HUES64 (cell line): ENCODE measurements at regions not wholly inside any gene's neighbourhood (a gene's known extent, or its start where the extent isn't known, plus 50 kb on each side); places are given as distances from the start of the nearest gene placed in this dataset.

Experiments
- H3K27ac ChIP-seq: 2 replicates; pipeline ENCODE4 v1.7.0; 2013; ENCODE audit warnings: low read depth, low read length, inconsistent platforms
- H3K27me3 ChIP-seq: 2 replicates; pipeline ENCODE4 v1.6.1; 2013; ENCODE audit warnings: mild to moderate bottlenecking, low read length; ENCODE audit not compliant: insufficient read depth
- H3K36me3 ChIP-seq: 2 replicates; pipeline ENCODE4 v1.6.1; 2013; ENCODE audit warnings: mild to moderate bottlenecking, low read length; ENCODE audit not compliant: insufficient read depth
- H3K4me1 ChIP-seq: 2 replicates; pipeline ENCODE4 v1.6.1; 2013; ENCODE audit warnings: mild to moderate bottlenecking, low read length, moderate library complexity; ENCODE audit not compliant: insufficient read depth
- H3K4me3 ChIP-seq: 2 replicates; pipeline ENCODE4 v1.5.1; 2013; ENCODE audit warnings: mild to moderate bottlenecking, low read length, moderate library complexity
- H3K9ac ChIP-seq: 2 replicates; pipeline ENCODE4 v1.6.1; 2013; ENCODE audit warnings: mild to moderate bottlenecking, low read depth, low read length
- H3K9me3 ChIP-seq: 2 replicates; pipeline ENCODE4 v1.6.1; 2013; ENCODE audit warnings: low read depth, low read length; ENCODE audit not compliant: insufficient read depth
- WGBS: fragments of 150-250, 120-280 bp; methylation state at CpG from one replicate; pipeline ENCODE4 v1.1.7; 2013; ENCODE audit warnings: missing lambda C conversion rate; 5-methylcytosine and 5-hydroxymethylcytosine counted together

DNA sequence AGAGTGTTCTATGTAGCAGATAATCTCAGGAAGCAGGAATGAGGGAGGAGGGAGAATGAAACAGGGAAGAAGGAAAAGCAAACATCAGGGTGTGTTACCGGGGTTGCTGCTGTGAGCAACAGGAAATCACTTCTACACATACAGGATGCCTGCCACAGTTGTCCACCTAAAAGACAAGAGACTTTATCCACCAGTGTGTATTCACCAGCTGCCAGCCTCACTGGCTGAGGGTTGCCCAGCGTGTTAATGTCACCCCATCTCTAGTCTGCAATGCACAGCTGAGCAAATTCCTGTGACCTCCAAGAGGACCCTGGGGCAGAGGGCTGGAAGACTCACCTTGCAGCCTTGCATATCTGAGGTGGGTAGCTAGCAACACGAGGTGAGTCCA, 183.7 kb downstream of the GPAM start:
- Histone ChIP-seq H3K27me3 (no peaks in the 10 kb centered on the region), H3K36me3 (no peaks in the 10 kb centered on the region), H3K27ac (no peak overlapping the region), H3K9me3 (no peaks in the 10 kb centered on the region), H3K4me3 (no peak overlapping the region), H3K4me1 (peaks cover 20% of the 10 kb centered on the region), H3K9ac (no peak overlapping the region)
- WGBS = 50% methylated on average over 3 of the region's 3 CpGs

DNA sequence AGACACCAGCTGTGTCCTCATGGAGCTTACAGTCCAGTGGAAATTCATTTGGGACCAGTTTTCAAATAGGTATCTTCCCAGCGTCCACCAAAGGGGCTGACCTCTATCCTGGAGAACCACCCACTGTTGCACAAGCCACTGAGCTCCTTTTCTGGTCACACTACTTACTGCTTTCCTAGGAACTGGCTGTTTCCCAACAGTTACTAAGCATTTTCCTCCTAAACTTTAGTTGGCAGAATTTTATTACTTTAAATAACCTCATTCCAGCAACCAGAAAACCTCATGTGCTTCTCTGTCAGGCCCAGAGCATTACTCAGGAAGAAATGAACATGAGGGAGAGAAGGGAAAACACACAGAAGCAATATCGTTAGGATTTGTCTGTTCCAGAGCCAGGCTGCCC, 183.1 kb downstream of the GPAM start:
- no peaks in the 10 kb centered on the region for H3K27me3 ChIP-seq
- WGBS = 89% methylated on average over 2 of the region's 2 CpGs
- no peak overlapping the region for H3K27ac ChIP-seq
- H3K9me3 ChIP-seq = no peaks in the 10 kb centered on the region
- H3K4me1 ChIP-seq = peaks cover 20% of the 10 kb centered on the region
- H3K9ac ChIP-seq = no peak overlapping the region
- no peak overlapping the region for H3K4me3 ChIP-seq
- no peaks in the 10 kb centered on the region for H3K36me3 ChIP-seq

DNA sequence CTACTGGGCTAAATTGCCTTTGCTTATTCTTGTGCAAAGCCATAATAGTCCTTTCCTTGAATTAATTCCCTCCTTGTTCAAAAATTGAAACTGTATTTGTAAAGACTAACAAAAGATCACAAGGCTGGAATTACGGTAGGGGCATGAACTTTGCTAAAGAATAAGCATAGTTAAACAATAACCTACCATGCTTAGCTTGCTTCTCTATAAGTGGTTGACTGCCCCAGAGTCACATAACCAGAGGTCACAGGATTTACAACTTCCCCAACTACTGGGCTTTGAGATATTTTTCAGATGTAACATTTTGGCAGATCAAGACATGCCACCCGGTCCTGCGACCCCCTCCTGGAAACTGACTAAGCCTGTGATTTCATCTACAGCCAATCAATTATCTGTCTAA, 181.4 kb downstream of the GPAM start:
- Histone ChIP-seq H3K36me3 (no peaks in the 10 kb centered on the region), H3K9me3 (no peaks in the 10 kb centered on the region), H3K4me1 (peaks cover 20% of the 10 kb centered on the region), H3K9ac (no peak overlapping the region), H3K27ac (no peak overlapping the region), H3K4me3 (no peak overlapping the region), H3K27me3 (no peaks in the 10 kb centered on the region)
- WGBS = 92% methylated on average over 3 of the region's 3 CpGs

DNA sequence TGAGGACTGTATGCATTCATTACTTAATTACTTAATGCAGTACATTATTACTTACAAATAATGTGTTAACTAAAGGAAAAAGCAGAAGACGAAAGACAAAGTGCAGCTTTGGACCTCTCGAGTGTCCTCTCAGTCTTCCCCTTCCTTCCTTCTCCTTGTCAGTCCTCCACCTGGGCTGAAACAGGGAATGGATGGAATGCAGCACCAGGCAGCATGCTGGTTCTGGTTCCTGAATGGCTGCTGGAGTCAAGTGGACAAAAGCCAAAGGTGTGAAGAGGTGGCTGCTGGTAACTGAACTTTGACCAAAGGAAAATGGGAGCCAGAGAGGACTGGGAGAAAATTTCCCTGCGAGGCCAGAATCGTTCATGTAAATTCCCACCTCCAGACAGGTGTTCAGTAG, 179.5 kb downstream of the GPAM start:
- no peak overlapping the region for H3K9ac ChIP-seq
- H3K4me1 ChIP-seq = peaks cover 12% of the 10 kb centered on the region
- no peak overlapping the region for H3K27ac ChIP-seq
- no peaks in the 10 kb centered on the region for H3K9me3 ChIP-seq
- H3K4me3 ChIP-seq = no peak overlapping the region
- 88% methylated on average over 4 of the region's 4 CpGs for WGBS
- no peaks in the 10 kb centered on the region for H3K27me3 ChIP-seq
- no peaks in the 10 kb centered on the region for H3K36me3 ChIP-seq

DNA sequence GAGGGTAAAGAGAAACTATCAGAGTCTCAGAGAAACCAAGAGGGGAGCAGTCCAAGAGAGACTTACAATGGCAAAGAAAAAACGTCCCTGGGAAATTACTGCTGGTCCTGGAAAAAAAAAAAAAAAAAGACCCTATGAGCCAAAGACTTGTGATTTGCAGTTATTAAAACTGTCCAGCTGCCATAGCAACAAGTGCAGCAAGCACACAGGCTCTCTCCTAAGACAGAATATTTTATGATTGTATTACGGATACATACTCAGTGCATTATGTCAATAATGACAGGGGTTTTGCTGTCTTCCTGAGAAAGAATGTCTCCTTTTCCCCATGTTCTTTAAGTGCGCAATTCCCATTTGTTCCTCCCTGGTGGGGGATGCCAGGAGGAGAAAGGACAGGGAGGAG, 178.5 kb downstream of the GPAM start:
- Histone ChIP-seq H3K4me3 (no peak overlapping the region), H3K36me3 (no peaks in the 10 kb centered on the region), H3K27ac (no peak overlapping the region), H3K9me3 (no peaks in the 10 kb centered on the region), H3K4me1 (peaks cover 2% of the 10 kb centered on the region), H3K27me3 (no peaks in the 10 kb centered on the region), H3K9ac (no peak overlapping the region)
- WGBS = 95% methylated on average over 3 of the region's 3 CpGs

DNA sequence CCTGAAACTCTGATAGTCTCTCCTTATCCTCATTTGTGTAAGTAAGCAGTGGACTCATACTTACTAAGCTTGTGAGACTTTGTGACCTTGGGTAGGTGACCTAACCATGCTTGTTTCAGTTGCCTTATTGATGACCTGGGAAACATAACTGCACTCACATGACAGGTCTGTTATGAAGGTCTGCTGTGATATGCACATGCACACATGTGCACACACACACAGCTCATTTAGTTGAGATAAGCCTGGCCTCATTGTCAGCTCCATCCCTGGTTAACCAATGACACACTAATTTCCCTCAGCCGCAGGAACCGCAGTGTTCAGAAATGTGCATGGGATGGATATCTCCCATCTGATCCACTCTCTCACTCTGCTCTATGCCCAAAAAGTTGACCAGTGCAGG, 177.2 kb downstream of the GPAM start:
- Histone ChIP-seq H3K9me3 (no peaks in the 10 kb centered on the region), H3K36me3 (no peaks in the 10 kb centered on the region), H3K9ac (no peak overlapping the region), H3K4me3 (no peak overlapping the region), H3K4me1 (no peaks in the 10 kb centered on the region), H3K27ac (no peak overlapping the region), H3K27me3 (no peaks in the 10 kb centered on the region)
- WGBS = 100% methylated on average over 2 of the region's 2 CpGs

DNA sequence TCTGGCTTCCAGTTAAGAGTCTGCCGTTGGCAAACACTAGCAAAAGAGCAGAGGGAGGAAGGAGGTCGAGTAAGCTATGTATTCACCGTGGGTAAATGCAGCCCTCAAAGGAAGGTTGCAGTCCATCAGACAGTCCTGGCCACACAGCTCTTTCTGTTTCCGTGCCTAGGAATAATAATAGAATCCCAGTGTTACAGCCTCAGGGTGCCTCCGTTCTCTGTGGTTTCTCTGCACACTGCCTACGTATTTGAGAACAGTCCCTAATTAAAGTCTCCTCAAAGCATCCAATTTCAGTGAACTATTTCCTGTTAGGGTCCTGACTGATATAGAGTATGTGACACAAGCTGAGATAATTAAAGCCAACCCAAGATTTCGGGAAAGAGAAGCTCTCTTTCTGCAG, 176.7 kb downstream of the GPAM start:
- no peak overlapping the region for H3K27ac ChIP-seq
- WGBS = 84% methylated on average over 7 of the region's 7 CpGs
- H3K9ac ChIP-seq = no peak overlapping the region
- no peaks in the 10 kb centered on the region for H3K4me1 ChIP-seq
- H3K36me3 ChIP-seq = no peaks in the 10 kb centered on the region
- no peaks in the 10 kb centered on the region for H3K9me3 ChIP-seq
- no peaks in the 10 kb centered on the region for H3K27me3 ChIP-seq
- no peak overlapping the region for H3K4me3 ChIP-seq

DNA sequence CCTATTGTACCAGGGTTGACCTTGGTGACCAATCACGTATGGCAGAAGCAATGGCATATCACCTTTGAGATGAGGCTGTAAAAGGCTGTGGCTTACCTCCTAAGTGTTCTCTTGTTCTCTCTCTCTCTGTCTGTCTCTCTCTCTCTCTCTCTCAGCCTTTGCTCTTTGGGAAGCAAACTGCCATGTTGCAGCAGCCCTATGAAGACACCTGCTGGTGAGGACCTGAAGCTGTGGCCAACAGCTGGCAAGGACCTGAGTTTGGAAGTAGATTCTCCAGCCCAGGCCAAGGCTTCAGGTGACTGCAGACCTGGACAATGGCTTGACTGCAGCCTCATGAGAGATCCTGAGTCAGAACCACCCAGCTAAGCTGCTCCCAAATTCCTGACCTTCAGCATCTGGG, 161.4 kb downstream of the GPAM start:
- Histone ChIP-seq H3K27me3 (no peaks in the 10 kb centered on the region), H3K9ac (no peak overlapping the region), H3K27ac (no peak overlapping the region), H3K36me3 (no peaks in the 10 kb centered on the region), H3K4me1 (no peaks in the 10 kb centered on the region), H3K9me3 (no peaks in the 10 kb centered on the region), H3K4me3 (no peak overlapping the region)
- WGBS = 92% methylated on average over 1 of the region's 1 CpG

DNA sequence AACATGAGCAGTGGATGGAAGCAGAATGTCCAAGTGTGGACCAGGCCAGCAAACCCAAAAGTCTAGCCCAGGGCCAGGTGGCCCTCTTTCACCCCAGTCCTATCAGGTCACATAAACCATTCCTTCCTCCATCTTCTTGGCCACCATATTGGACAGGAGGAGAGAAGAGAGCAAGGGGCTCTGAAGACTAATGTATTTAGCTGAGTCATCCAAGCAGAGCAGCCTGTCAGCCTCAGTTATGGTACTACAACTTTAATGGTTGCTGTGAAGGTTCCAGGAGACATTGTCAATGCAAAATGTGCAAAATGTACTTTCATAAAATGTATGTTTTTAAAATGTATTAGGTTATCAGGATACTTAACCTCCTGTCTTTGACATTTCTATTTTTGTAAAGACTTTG, 159.5 kb downstream of the GPAM start:
- Histone ChIP-seq H3K9ac (no peak overlapping the region), H3K36me3 (no peaks in the 10 kb centered on the region), H3K4me3 (no peak overlapping the region), H3K4me1 (no peaks in the 10 kb centered on the region), H3K27me3 (no peaks in the 10 kb centered on the region), H3K9me3 (no peaks in the 10 kb centered on the region), H3K27ac (no peak overlapping the region)

DNA sequence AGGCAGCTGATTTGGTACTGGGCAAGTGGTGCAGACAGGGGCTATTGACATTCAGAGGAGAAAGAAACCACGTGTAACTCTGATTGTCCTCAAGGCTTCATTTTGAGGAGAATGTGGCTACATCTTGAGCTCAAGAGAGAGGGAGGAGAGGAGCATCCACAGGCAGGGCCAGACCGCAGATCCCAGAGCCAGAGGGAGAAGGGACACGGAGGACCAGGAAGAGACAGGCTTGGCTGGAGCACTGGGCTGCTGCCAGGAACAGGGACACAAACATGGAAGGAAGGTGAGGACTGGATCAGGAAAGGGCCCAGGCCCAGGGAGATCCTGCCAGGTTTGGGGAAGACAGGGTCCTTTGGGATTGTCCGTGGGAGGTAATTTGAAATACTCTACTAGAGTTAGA, 158.3 kb downstream of the GPAM start:
- Histone ChIP-seq H3K4me3 (no peak overlapping the region), H3K27me3 (no peaks in the 10 kb centered on the region), H3K9me3 (peaks cover 6% of the 10 kb centered on the region; the same call in 1 of the 2 replicates), H3K9ac (no peak overlapping the region), H3K4me1 (no peaks in the 10 kb centered on the region), H3K27ac (no peak overlapping the region), H3K36me3 (no peaks in the 10 kb centered on the region)
- WGBS = 92% methylated on average over 4 of the region's 4 CpGs

DNA sequence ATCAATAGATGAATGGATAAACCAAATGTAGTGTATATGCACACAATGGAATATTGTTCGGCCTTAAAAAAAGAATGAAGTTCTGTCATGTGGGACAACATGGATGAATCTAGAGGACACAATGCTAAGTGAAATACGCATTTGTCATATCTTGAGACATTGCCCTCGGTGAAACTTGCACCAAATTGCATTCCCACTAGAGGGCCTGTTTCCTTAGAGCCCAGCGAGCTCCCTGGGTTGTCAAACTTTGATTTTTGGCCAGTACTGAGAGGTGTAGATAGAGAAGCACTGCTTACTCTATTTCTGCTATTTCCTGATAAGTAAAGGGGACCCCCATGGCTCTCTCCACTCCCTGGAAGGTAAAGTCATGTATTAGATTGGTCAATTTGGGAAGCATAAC, 157.1 kb downstream of the GPAM start:
- no peak overlapping the region for H3K9ac ChIP-seq
- H3K4me1 ChIP-seq = no peaks in the 10 kb centered on the region
- peaks cover 17% of the 10 kb centered on the region for H3K9me3 ChIP-seq
- no peaks in the 10 kb centered on the region for H3K36me3 ChIP-seq
- no peak overlapping the region for H3K27ac ChIP-seq
- H3K27me3 ChIP-seq = no peaks in the 10 kb centered on the region
- WGBS = 73% methylated on average over 4 of the region's 4 CpGs
- no peak overlapping the region for H3K4me3 ChIP-seq

DNA sequence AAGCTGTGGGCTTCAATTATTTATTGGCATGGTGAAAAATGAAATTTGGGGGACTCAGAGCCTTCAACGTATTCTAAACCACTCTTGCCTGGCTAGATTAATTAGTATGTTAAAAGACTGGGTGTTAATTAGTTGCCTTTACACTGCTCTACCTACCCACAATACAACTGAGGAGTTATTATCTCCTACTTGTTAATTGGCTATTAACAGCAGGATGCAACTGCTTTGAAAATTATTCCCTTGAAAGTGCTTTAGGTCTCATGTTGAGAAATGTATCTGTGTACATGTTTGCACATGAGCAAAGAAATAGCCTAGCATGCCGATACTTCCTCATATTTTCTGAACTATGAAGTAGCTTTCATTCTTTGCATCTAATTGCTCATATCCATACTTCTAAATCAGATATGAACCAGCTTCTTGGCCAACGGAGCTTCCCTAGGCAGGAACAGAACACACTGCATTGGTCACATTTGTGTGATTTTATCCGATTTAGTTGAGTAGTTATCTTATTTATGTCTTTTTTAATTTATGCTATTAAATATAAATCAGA, 155.8 kb downstream of the GPAM start:
- H3K4me1 ChIP-seq = no peaks in the 10 kb centered on the region
- H3K36me3 ChIP-seq = no peaks in the 10 kb centered on the region
- H3K9me3 ChIP-seq = peaks cover 22% of the 10 kb centered on the region
- H3K27me3 ChIP-seq = no peaks in the 10 kb centered on the region
- 95% methylated on average over 3 of the region's 4 CpGs for WGBS
- H3K27ac ChIP-seq = no peak overlapping the region
- no peak overlapping the region for H3K9ac ChIP-seq
- no peak overlapping the region for H3K4me3 ChIP-seq
